ENCODE measurements at regions not wholly inside any gene's neighbourhood (a gene's known extent, or its start where the extent isn't known, plus 50 kb on each side); places are given as distances from the start of the nearest gene placed in this dataset.

- no peak overlapping the region for H3K27ac ChIP-seq
- no peak for DNase-seq
- in situ Hi-C loops (cut with HindIII; ENCODE audit: low pct_ligation_motif_present, low sequenced_read_pairs), result no loop called here
- no peaks in the 10 kb centered on the region for H3K36me3 ChIP-seq (replicated peaks)
- no peaks in the 10 kb centered on the region for H3K27me3 ChIP-seq (replicated peaks)
- no peak overlapping the region for H3K4me3 ChIP-seq (ENCODE audit: low read depth, low read length)
- no peak for TF ChIP-seq CTCF (IDR thresholded peaks at IDR 0.05; ENCODE audit: low read depth, low read length, missing control alignments)
These were observed 68.6 kb upstream of the SCEL start for GRCh38 chr13:77466753-77467422.

GRCh38 chr13:77465603-77466195 is 69.8 kb upstream of the SCEL start:
- no peak overlapping the region for H3K27ac ChIP-seq
- no peak overlapping the region for H3K4me3 ChIP-seq (ENCODE audit: low read depth, low read length)
- in situ Hi-C loops (cut with HindIII; ENCODE audit: low pct_ligation_motif_present, low sequenced_read_pairs), result no loop called here
- H3K27me3 ChIP-seq (replicated peaks), result no peaks in the 10 kb centered on the region
- no peak for TF ChIP-seq CTCF (IDR thresholded peaks at IDR 0.05; ENCODE audit: low read depth, low read length, missing control alignments)
- DNase-seq, result no peak
- no peaks in the 10 kb centered on the region for H3K36me3 ChIP-seq (replicated peaks)

- Histone ChIP-seq H3K27ac (no peak overlapping the region), H3K4me3 (ENCODE audit: low read depth, low read length) (no peak overlapping the region), H3K36me3 (replicated peaks) (no peaks in the 10 kb centered on the region), H3K27me3 (replicated peaks) (no peaks in the 10 kb centered on the region)
- no peak for TF ChIP-seq CTCF (IDR thresholded peaks at IDR 0.05; ENCODE audit: low read depth, low read length, missing control alignments)
- in situ Hi-C loops (cut with HindIII; ENCODE audit: low pct_ligation_motif_present, low sequenced_read_pairs), result no loop called here
- DNase-seq, result no peak
These were observed 75.3 kb upstream of the SCEL start for GRCh38 chr13:77460195-77460594.

- no peak for DNase-seq
- in situ Hi-C loops (cut with HindIII; ENCODE audit: low pct_ligation_motif_present, low sequenced_read_pairs), result no loop called here
These were observed 75.9 kb upstream of the SCEL start for GRCh38 chr13:77459592-77459991.

GRCh38 chr13:77458736-77459135 is 76.8 kb upstream of the SCEL start:
- H3K27me3 ChIP-seq (replicated peaks), result no peaks in the 10 kb centered on the region
- in situ Hi-C loops (cut with HindIII; ENCODE audit: low pct_ligation_motif_present, low sequenced_read_pairs), result no loop called here
- H3K36me3 ChIP-seq (replicated peaks), result no peaks in the 10 kb centered on the region
- TF ChIP-seq CTCF (IDR thresholded peaks at IDR 0.05; ENCODE audit: low read depth, low read length, missing control alignments), result no peak
- no peak overlapping the region for H3K4me3 ChIP-seq (ENCODE audit: low read depth, low read length)
- no peak overlapping the region for H3K27ac ChIP-seq
- no peak for DNase-seq

More at GRCh38 chr13:77459592-77459991, 75.9 kb upstream of the SCEL start:
- no peaks in the 10 kb centered on the region for H3K27me3 ChIP-seq (replicated peaks)
- TF ChIP-seq CTCF (IDR thresholded peaks at IDR 0.05; ENCODE audit: low read depth, low read length, missing control alignments), result no peak
- H3K36me3 ChIP-seq (replicated peaks), result no peaks in the 10 kb centered on the region
- H3K27ac ChIP-seq, result no peak overlapping the region
- H3K4me3 ChIP-seq (ENCODE audit: low read depth, low read length), result no peak overlapping the region

GRCh38 chr13:77457966-77458365 is 77.5 kb upstream of the SCEL start:
- in situ Hi-C loops (cut with HindIII; ENCODE audit: low pct_ligation_motif_present, low sequenced_read_pairs), result no loop called here

More at GRCh38 chr13:77457966-77458365, 77.5 kb upstream of the SCEL start:
- no peak for TF ChIP-seq CTCF (IDR thresholded peaks at IDR 0.05; ENCODE audit: low read depth, low read length, missing control alignments)
- DNase-seq, result no peak
- no peaks in the 10 kb centered on the region for H3K36me3 ChIP-seq (replicated peaks)
- no peak overlapping the region for H3K27ac ChIP-seq
- H3K27me3 ChIP-seq (replicated peaks), result no peaks in the 10 kb centered on the region
- H3K4me3 ChIP-seq (ENCODE audit: low read depth, low read length), result no peak overlapping the region

Data from brain microvascular endothelial cell (primary cell).